A673 (cell line): ENCODE measurements at regions not wholly inside any gene's neighbourhood (a gene's known extent, or its start where the extent isn't known, plus 50 kb on each side); places are given as distances from the start of the nearest gene placed in this dataset.

Experiments
- BruUV-seq: library from RNA; stranded (reverse); fragments of 400-500 nt; replicated peaks from 2 replicates; lab custom pipeline; 2021; lab: Mats Ljungman, UMichigan
- CTCF ChIA-PET: fragments of 300-600 bp; sonication (Branson Sonifier 250); formaldehyde crosslinking; loops from one replicate; lab custom pipeline; 2022; ENCODE audit warnings: antibody characterized with exemption; lab: Charles Lee
- POLR2A ChIA-PET: fragments of 300-600 bp; sonication (Branson Sonifier 250); formaldehyde crosslinking; loops from one replicate; lab custom pipeline; 2022; ENCODE audit warnings: antibody characterized with exemption; ENCODE audit not compliant: low non-redundant PET; lab: Charles Lee
- DNase-seq: peaks from one replicate; pipeline ENCODE4 v3.0.0-alpha.2; 2015; ENCODE audit warnings: low spot score
- H3K27ac ChIP-seq: fragments of 200-600 bp; sonication (generic); 2 replicates; pipeline ENCODE4 v1.5.1; 2016; ENCODE audit warnings: mixed run types, low read depth, mild to moderate bottlenecking, mixed read lengths, antibody characterized with exemption, low read length; ENCODE audit not compliant: poor library complexity, severe bottlenecking
- H3K27me3 ChIP-seq: fragments of 200-600 bp; sonication (generic); replicated peaks from 2 replicates; pipeline ENCODE4 v1.6.1; 2017; ENCODE audit warnings: mixed run types, low read depth, mild to moderate bottlenecking, mixed read lengths, antibody characterized with exemption, low read length; ENCODE audit not compliant: insufficient read depth, poor library complexity
- H3K36me3 ChIP-seq: fragments of 200-600 bp; sonication (generic); 2 replicates; pipeline ENCODE4 v1.6.1; 2016; ENCODE audit warnings: mixed run types, mild to moderate bottlenecking, mixed read lengths, antibody characterized with exemption, low read length; ENCODE audit not compliant: insufficient read depth, poor library complexity, severe bottlenecking
- H3K4me1 ChIP-seq: fragments of 200-600 bp; sonication (generic); 2 replicates; pipeline ENCODE4 v1.6.1; 2017; ENCODE audit warnings: mixed run types, mild to moderate bottlenecking, mixed read lengths, antibody characterized with exemption, low read length; ENCODE audit not compliant: insufficient read depth, poor library complexity, severe bottlenecking
- H3K4me3 ChIP-seq: fragments of 200-600 bp; sonication (generic); 2 replicates; pipeline ENCODE4 v1.5.1; 2016; ENCODE audit warnings: low read depth, mixed run types, mild to moderate bottlenecking, mixed read lengths, low read length; ENCODE audit not compliant: poor library complexity, severe bottlenecking
- H3K9me3 ChIP-seq: fragments of 200-600 bp; sonication (generic); 2 replicates; pipeline ENCODE4 v1.6.1; 2016; ENCODE audit warnings: mixed run types, low read depth, mild to moderate bottlenecking, mixed read lengths, antibody characterized with exemption, low read length; ENCODE audit not compliant: poor library complexity, severe bottlenecking
- CTCF ChIP-seq: fragments of 300-800, 200-600 bp; sonication (generic); conservative IDR thresholded peaks from 2 replicates; pipeline ENCODE4 v1.5.1; 2017; ENCODE audit warnings: low read depth, mild to moderate bottlenecking, antibody characterized with exemption, low read length, moderate library complexity, mixed read lengths
- EZH2 ChIP-seq: fragments of 200-600 bp; sonication (generic); IDR thresholded peaks from 2 replicates; pipeline ENCODE4 v1.6.1; 2017; ENCODE audit warnings: borderline replicate concordance, low read depth, mild to moderate bottlenecking, mixed read lengths, antibody characterized with exemption, low read length; ENCODE audit not compliant: poor library complexity, severe bottlenecking
- intact Hi-C: fragments of 100-400 bp; cut with micrococcal nuclease; formaldehyde crosslinking; loops from one replicate; pipeline ENCODE4 v1.10.0; 2022; ENCODE audit not compliant: unreplicated experiment

- H3K4me3 ChIP-seq = no peak overlapping the region
- CTCF ChIA-PET = no interaction called here
- no peaks in the 10 kb centered on the region for H3K36me3 ChIP-seq
- DNase-seq = no peak
- H3K27ac ChIP-seq = no peak overlapping the region
- POLR2A ChIA-PET = no interaction called here
- intact Hi-C loops = no loop called here
- peaks cover 9% of the 10 kb centered on the region for H3K9me3 ChIP-seq
- no peaks in the 10 kb centered on the region for H3K4me1 ChIP-seq
- TF ChIP-seq EZH2 (no peak), CTCF (no peak)
- BruUV-seq = no TSS peak
- H3K27me3 ChIP-seq = no peaks in the 10 kb centered on the region
Observed at GRCh38 chr1:5198328-5198727, 543.9 kb downstream of the AJAP1 start.

- Histone ChIP-seq H3K9me3 (peaks cover 14% of the 10 kb centered on the region), H3K27ac (no peak overlapping the region), H3K4me3 (no peak overlapping the region), H3K4me1 (no peaks in the 10 kb centered on the region), H3K27me3 (no peaks in the 10 kb centered on the region), H3K36me3 (no peaks in the 10 kb centered on the region)
- BruUV-seq = no TSS peak
- TF ChIP-seq EZH2 = no peak
- no peak for TF ChIP-seq CTCF
- ChIA-PET POLR2A (no interaction called here), CTCF (no interaction called here)
- intact Hi-C loops = no loop called here
- no peak for DNase-seq
Observed at GRCh38 chr1:5191470-5191869, 537.1 kb downstream of the AJAP1 start.

GRCh38 chr1:5189384-5189783 is 535.0 kb downstream of the AJAP1 start:
- no peak overlapping the region for H3K4me3 ChIP-seq
- no peaks in the 10 kb centered on the region for H3K27me3 ChIP-seq
- peaks cover 14% of the 10 kb centered on the region for H3K9me3 ChIP-seq
- BruUV-seq = no TSS peak
- TF ChIP-seq EZH2 = no peak
- TF ChIP-seq CTCF = no peak
- ChIA-PET POLR2A (no interaction called here), CTCF (no interaction called here)
- no peaks in the 10 kb centered on the region for H3K4me1 ChIP-seq
- DNase-seq = no peak
- intact Hi-C loops = no loop called here
- no peaks in the 10 kb centered on the region for H3K36me3 ChIP-seq
- H3K27ac ChIP-seq = no peak overlapping the region
